Colonic mucosa (tissue), 4 donors: ENCODE measurements at regions not wholly inside any gene's neighbourhood (a gene's known extent, or its start where the extent isn't known, plus 50 kb on each side); places are given as distances from the start of the nearest gene placed in this dataset.

Source experiments
- DNase-seq: peaks from one replicate; pipeline ENCODE4 v3.0.0-alpha.2; 2020
- H3K27ac ChIP-seq: fragments of 200-600 bp; one replicate; pipeline ENCODE4 v1.8.0; 2021
- H3K27me3 ChIP-seq: fragments of 200-600 bp; one replicate; pipeline ENCODE4 v1.8.0; 2021
- H3K36me3 ChIP-seq: fragments of 200-600 bp; one replicate; pipeline ENCODE4 v1.8.0; 2021
- H3K4me1 ChIP-seq: fragments of 200-600 bp; one replicate; pipeline ENCODE4 v1.8.0; 2021; ENCODE audit warnings: mild to moderate bottlenecking
- H3K4me3 ChIP-seq: fragments of 200-600 bp; one replicate; pipeline ENCODE4 v1.8.0; 2021
- H3K9ac ChIP-seq, 2 donors: one replicate each; pipeline ENCODE4 v1.7.0; 2013; ENCODE audit warnings: control low read depth in 2 of 2, low read depth in 2 of 2, low read length in 2 of 2
- H3K9me3 ChIP-seq: fragments of 200-600 bp; one replicate; pipeline ENCODE4 v1.8.0; 2021
- CTCF ChIP-seq: fragments of 200-600 bp; IDR thresholded peaks from one replicate; pipeline ENCODE4 v1.8.0; 2022; ENCODE audit warnings: antibody characterized with exemption, mild to moderate bottlenecking
- intact Hi-C: fragments of 100-400 bp; cut with DNase I; formaldehyde crosslinking; loops from one replicate; pipeline ENCODE4 v1.14.1; 2022
- donor health status: healthy.
- donor health status: DM: no; HTN: no; CAD: no.
- donor health status: DM: no; HTN: no; CAD: no.

- no peak for TF ChIP-seq CTCF
- no peak overlapping the region for H3K4me3 ChIP-seq
- no peaks in the 10 kb centered on the region for H3K36me3 ChIP-seq
- H3K27me3 ChIP-seq: no peaks in the 10 kb centered on the region
- DNase-seq: no peak
- intact Hi-C loops: no loop called here
- no peak overlapping the region for H3K9ac ChIP-seq
- H3K4me1 ChIP-seq: no peaks in the 10 kb centered on the region
- no peaks in the 10 kb centered on the region for H3K9me3 ChIP-seq
- no peak overlapping the region for H3K27ac ChIP-seq
Observed at GRCh38 chr11:127119356-127119755, 118.8 kb upstream of the KIRREL3 start.

GRCh38 chr11:127118811-127119210 is 118.2 kb upstream of the KIRREL3 start:
- DNase-seq: no peak
- Histone ChIP-seq H3K27me3 (no peaks in the 10 kb centered on the region), H3K4me1 (no peaks in the 10 kb centered on the region), H3K9me3 (no peaks in the 10 kb centered on the region), H3K27ac (no peak overlapping the region), H3K36me3 (no peaks in the 10 kb centered on the region), H3K4me3 (no peak overlapping the region), H3K9ac (no peak overlapping the region)
- intact Hi-C loops: no loop called here
- no peak for TF ChIP-seq CTCF

GRCh38 chr11:127117231-127117739 is 116.7 kb upstream of the KIRREL3 start:
- intact Hi-C loops: no loop called here
- H3K36me3 ChIP-seq: no peaks in the 10 kb centered on the region
- no peaks in the 10 kb centered on the region for H3K27me3 ChIP-seq
- H3K27ac ChIP-seq: no peak overlapping the region
- no peak for DNase-seq
- TF ChIP-seq CTCF: no peak
- no peaks in the 10 kb centered on the region for H3K9me3 ChIP-seq
- H3K9ac ChIP-seq: no peak overlapping the region
- no peaks in the 10 kb centered on the region for H3K4me1 ChIP-seq
- no peak overlapping the region for H3K4me3 ChIP-seq

GRCh38 chr11:127115844-127116243 is 115.3 kb upstream of the KIRREL3 start:
- no peak for TF ChIP-seq CTCF
- Histone ChIP-seq H3K9me3 (no peaks in the 10 kb centered on the region), H3K4me3 (no peak overlapping the region), H3K4me1 (no peaks in the 10 kb centered on the region), H3K27me3 (no peaks in the 10 kb centered on the region), H3K27ac (no peak overlapping the region), H3K9ac (no peak overlapping the region), H3K36me3 (no peaks in the 10 kb centered on the region)
- no peak for DNase-seq
- intact Hi-C loops: no loop called here

- H3K36me3 ChIP-seq: no peaks in the 10 kb centered on the region
Observed at GRCh38 chr11:127114035-127114434, 113.5 kb upstream of the KIRREL3 start.

More at GRCh38 chr11:127114035-127114434, 113.5 kb upstream of the KIRREL3 start:
- H3K27me3 ChIP-seq: no peaks in the 10 kb centered on the region
- no peak overlapping the region for H3K4me3 ChIP-seq
- no peaks in the 10 kb centered on the region for H3K9me3 ChIP-seq
- H3K4me1 ChIP-seq: no peaks in the 10 kb centered on the region
- no peak for TF ChIP-seq CTCF
- no peak overlapping the region for H3K9ac ChIP-seq
- DNase-seq: no peak
- no peak overlapping the region for H3K27ac ChIP-seq
- intact Hi-C loops: no loop called here
